ENCODE measurements at regions not wholly inside any gene's neighbourhood (a gene's known extent, or its start where the extent isn't known, plus 50 kb on each side); places are given as distances from the start of the nearest gene placed in this dataset.

GRCh38 chr9:88829276-88829675, 162.0 kb upstream of the S1PR3 start:
- TF ChIP-seq CTCF (IDR thresholded peaks at IDR 0.05) (no peak), ZFX (IDR thresholded peaks at IDR 0.05; ENCODE audit: borderline replicate concordance) (no peak)

Measured in 22Rv1 (cell line).